GM10266 (cell line): ENCODE measurements at regions not wholly inside any gene's neighbourhood (a gene's known extent, or its start where the extent isn't known, plus 50 kb on each side); places are given as distances from the start of the nearest gene placed in this dataset.

Source experiments
- DNase-seq: peaks from one replicate; pipeline ENCODE4 v3.0.0; 2012; ENCODE audit errors: extremely low spot score
- TF ChIP-seq, protein P1 (sequence below): IDR thresholded peaks from 2 replicates; pipeline ENCODE4 v1.5.1; 2012; ENCODE audit warnings: mild to moderate bottlenecking, low read depth; ENCODE audit not compliant: control insufficient read depth, insufficient read depth; ENCODE audit errors: missing control alignments

DNA sequence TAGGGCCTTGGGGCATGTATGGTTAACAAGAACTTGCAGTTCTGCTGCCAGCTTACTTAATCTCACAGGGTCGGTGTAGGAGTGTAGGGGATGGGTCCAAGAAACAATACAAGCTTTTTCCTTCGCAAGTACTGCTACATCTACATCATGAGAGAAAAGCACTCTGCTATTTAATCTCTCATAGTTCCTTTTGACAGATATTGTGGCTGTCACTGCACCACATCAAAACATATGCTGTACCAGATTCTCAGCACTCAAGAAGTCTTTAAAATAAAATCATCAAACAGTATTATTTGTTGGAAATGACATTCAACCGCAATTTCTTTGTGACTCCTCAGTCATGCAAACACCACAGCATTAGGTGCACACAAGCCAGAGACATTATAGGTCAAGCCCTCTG, 215.5 kb upstream of the BMP4 start:
- TF ChIP-seq, protein P1, sequence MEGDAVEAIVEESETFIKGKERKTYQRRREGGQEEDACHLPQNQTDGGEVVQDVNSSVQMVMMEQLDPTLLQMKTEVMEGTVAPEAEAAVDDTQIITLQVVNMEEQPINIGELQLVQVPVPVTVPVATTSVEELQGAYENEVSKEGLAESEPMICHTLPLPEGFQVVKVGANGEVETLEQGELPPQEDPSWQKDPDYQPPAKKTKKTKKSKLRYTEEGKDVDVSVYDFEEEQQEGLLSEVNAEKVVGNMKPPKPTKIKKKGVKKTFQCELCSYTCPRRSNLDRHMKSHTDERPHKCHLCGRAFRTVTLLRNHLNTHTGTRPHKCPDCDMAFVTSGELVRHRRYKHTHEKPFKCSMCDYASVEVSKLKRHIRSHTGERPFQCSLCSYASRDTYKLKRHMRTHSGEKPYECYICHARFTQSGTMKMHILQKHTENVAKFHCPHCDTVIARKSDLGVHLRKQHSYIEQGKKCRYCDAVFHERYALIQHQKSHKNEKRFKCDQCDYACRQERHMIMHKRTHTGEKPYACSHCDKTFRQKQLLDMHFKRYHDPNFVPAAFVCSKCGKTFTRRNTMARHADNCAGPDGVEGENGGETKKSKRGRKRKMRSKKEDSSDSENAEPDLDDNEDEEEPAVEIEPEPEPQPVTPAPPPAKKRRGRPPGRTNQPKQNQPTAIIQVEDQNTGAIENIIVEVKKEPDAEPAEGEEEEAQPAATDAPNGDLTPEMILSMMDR = no peak

DNA sequence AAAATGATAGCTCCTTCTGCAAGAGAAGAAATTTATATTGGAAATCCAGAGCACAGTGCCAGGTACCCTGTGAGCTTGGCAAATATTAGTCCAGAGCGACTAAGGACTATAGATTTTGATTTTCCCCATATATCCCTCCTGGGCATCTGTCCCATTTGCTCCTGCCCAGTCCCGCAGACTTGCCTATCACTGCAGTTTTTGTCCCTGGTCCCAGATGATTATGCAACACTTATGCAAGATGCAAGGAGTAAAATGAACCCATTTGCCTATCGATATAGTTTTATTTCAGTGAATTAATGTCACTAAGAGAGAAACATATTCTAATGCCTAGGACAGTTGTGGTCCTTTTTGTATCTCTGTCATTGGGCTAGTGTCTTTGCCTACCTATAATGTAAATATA, 215.9 kb upstream of the BMP4 start:
- DNase-seq = no peak
- TF ChIP-seq, protein P1 = no peak

More for the DNA sequence above, 215.5 kb upstream of the BMP4 start:
- no peak for DNase-seq

DNA sequence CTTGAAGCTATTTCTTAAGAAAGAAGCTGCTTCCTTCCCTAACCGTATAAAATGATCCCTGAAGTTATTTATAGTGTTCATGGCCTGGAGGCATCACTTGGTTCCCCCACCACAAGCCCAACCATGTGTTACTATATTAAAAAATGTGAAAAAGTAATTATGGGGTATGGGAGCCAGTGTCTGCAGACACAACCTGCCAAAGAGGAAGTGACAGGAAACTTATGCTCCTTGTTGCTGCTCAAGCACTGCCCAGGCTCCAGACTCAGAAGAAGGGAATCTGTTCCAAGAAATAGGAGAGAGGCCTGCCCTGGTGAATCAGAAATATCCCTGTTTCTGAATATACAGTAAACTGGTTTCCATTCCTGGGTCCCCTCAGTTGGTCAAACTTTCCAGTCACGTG, 217.2 kb upstream of the BMP4 start:
- TF ChIP-seq, protein P1 = no peak
- DNase-seq = no peak

DNA sequence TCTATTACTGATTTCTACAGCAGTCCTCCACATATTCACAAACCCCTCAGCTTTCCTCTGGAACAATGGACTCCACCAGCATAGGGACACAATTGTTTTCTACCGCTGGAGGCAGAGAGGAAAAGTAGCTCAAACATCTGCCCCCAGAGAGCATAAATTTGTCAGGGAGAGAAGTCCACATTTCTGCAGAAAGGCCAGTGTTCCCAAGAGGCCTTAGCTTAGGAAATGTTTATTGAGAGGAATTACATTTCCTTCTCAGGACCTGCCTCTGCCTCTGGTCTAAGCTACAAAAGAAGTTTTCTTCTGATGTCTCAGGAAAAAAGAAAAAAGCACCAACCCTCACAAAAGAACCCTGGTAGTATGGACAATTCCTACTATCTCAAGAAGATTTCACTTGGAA, 217.8 kb upstream of the BMP4 start:
- no peak for DNase-seq
- TF ChIP-seq, protein P1 = no peak

DNA sequence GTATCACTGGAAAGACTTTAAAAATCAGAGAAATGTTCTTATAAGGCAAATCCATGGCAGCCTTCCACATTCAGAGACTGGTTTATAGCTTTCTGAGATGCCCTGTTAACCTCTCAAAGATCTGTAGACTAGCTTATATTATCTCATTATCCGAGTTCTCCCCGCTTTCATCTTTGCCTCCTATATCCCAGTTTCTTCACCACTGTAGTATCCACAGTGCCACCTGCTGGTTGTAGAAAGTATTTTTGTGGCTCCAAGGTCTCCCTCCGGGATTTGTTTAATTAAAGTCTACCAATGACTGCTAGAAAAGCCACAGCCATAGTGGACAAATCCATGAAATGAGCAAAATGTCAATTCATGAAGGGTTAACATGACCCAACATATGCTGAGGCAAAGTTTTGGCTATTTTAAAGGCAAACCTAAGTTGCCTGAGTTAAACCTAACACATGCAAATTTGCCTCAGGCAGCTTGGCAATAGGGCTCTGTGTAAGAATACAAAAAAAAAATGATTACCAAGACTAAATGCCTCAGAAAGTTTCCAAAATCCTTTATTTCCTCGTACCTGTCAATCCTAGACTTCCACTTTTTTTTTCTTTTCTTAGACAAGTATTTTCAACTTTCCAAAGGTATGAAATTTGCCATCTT, 218.8 kb upstream of the BMP4 start:
- TF ChIP-seq, protein P1 = peak; percentile 78
- DNase-seq = peak; percentile 41

DNA sequence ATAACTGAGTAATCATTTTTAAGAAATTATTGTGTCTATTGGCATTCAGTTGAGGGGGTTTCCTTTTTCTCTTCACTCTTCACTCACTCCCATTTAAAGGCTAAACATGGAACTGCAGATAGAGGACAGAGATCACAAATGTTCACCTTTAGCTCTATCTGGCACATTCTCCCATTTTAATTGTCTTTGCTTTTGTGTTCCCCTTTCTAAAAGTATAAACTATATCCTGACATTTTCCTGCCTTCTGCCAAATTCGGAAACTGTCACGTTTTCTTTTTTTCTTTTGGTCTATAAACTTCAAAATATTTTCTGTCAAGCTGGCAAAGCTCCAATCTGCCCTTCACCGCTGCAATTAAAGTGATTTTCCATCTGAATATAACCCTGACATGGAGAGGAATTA, 219.8 kb upstream of the CDKN3 start:
- TF ChIP-seq, protein P1 = no peak
- no peak for DNase-seq

DNA sequence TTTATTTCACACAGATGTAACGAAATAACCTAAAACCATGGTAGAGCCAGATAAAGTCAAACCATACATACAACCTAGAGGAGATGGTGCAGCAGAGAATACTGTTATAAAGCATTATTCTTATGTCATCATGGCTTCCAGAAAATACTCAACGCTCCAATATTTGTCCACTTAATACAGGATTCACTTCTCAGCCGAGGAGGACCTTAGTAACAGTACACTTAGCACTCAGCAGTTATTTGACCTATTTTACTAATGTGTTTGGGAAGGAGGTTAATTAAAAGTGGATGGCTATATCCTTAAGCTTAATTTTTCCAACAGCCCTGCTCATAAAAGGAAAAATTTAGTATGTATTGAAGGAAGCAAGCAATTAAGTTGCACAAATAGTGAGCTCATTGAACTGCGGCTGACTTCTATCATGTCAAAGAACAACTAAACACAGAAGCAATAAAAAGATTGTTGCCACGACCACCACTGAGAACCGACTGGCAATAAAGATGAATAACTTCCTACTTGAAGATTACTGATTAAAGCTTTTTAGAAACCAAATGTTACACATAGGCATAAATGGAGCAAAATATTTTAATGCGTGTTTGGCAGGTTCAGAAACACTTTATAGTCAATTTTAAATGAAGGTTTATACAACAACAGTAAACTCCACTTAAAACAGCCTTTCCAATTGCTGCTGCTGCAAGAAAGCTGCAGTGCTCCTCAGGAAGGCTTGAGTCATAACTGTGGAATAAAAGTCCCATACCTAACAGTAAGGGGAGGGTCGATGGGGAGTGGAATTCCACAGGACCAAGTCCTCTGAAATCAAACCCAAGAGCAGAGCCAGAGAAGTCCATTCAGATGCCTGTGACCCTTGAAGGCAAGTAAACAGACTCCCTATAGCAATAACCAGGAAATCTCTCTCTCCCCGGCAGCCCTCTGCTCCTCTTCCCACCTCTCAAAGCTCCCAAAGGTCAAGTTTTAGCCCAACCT, 218.9 kb upstream of the CDKN3 start:
- TF ChIP-seq, protein P1 = no peak
- no peak for DNase-seq
